T-cell (primary cell): ENCODE measurements at regions not wholly inside any gene's neighbourhood (a gene's known extent, or its start where the extent isn't known, plus 50 kb on each side); places are given as distances from the start of the nearest gene placed in this dataset.
"Not testable (repeated sequence)": the region's sequence is repeated elsewhere in the genome, so short reads cannot be mapped to it uniquely, and the experiment has no call there.

ENCODE experiments used
- ATAC-seq, 4 experiments: fragments of 200-7000 bp in 3 of 4; fragments of 150-1000 bp in 1 of 4; cut with Tn5 transposase; replicated peaks in 1 of 4; 1 replicate in 3 of 4; 2 replicates in 1 of 4; pipeline ENCODE4 v1.10.0; 2021; ENCODE audit warnings: moderate library complexity in 3 of 4, mild to moderate bottlenecking in 2 of 4, moderate number of reproducible peaks in 1 of 4
- CTCF ChIA-PET, 2 donors: fragments of 300-600 bp; sonication (Branson Sonifier 250); formaldehyde crosslinking; loops; one replicate each; lab custom pipeline; 2022; ENCODE audit warnings: antibody characterized with exemption in 2 of 2; lab: Charles Lee
- POLR2A ChIA-PET, 2 donors: fragments of 300-600 bp; sonication (Branson Sonifier 250); formaldehyde crosslinking; loops; one replicate each; lab custom pipeline; 2022; ENCODE audit warnings: antibody characterized with exemption in 2 of 2; lab: Charles Lee
- DNase-seq, 35 experiments: peaks; one replicate each; pipeline versions ENCODE4 v3.0.0 to v3.0.0-alpha.2; 2013 to 2023
- H3K27ac ChIP-seq: one replicate; pipeline ENCODE4 v1.5.1; 2013; ENCODE audit warnings: low read length
- H3K27me3 ChIP-seq, 2 experiments: replicated peaks in 1 of 2; 1 replicate in 1 of 2; 2 replicates in 1 of 2; pipeline versions ENCODE4 v1.6.1 to v1.7.0; 2013; ENCODE audit warnings: low read length in 1 of 2, mixed read lengths in 1 of 2; ENCODE audit not compliant: control insufficient read depth in 2 of 2, insufficient read depth in 2 of 2; ENCODE audit errors: extremely low read depth in 1 of 2
- H3K36me3 ChIP-seq, 2 donors: 1 replicate in 1 of 2; 2 replicates in 1 of 2; pipeline versions ENCODE4 v1.6.1 to v1.7.0; 2013; ENCODE audit warnings: low read length in 1 of 2; ENCODE audit not compliant: control insufficient read depth in 2 of 2, insufficient read depth in 1 of 2; ENCODE audit errors: extremely low read depth in 1 of 2
- H3K4me1 ChIP-seq, 2 experiments: 1 replicate in 1 of 2; 2 replicates in 1 of 2; pipeline versions ENCODE4 v1.6.1 to v1.7.0; 2013; ENCODE audit warnings: low read length in 2 of 2, mixed read lengths in 1 of 2; ENCODE audit not compliant: insufficient read depth in 2 of 2, control insufficient read depth in 1 of 2; ENCODE audit errors: extremely low read depth in 1 of 2
- H3K4me3 ChIP-seq, 2 donors: 1 replicate in 1 of 2; 2 replicates in 1 of 2; pipeline versions ENCODE4 v1.5.1 to v1.7.0; 2013; ENCODE audit warnings: mild to moderate bottlenecking in 2 of 2, low read length in 1 of 2, moderate library complexity in 1 of 2; ENCODE audit not compliant: control insufficient read depth in 1 of 2; ENCODE audit errors: extremely low read depth in 1 of 2
- H3K9me3 ChIP-seq: 2 replicates; pipeline ENCODE4 v1.7.0; 2013
- H3K27ac Mint-ChIP-seq, 2 donors: one replicate each; pipeline ENCODE4 v1.8.0; 2020 to 2021; ENCODE audit warnings: mild to moderate bottlenecking in 2 of 2, mixed read lengths in 2 of 2
- H3K27me3 Mint-ChIP-seq, 2 donors: one replicate each; pipeline ENCODE4 v1.8.0; 2021 to 2022; ENCODE audit warnings: mixed read lengths in 2 of 2
- H3K36me3 Mint-ChIP-seq: one replicate; pipeline ENCODE4 v1.8.0; 2021; ENCODE audit warnings: mixed read lengths
- H3K4me1 Mint-ChIP-seq, 3 donors: one replicate each; pipeline ENCODE4 v1.8.0; 2020 to 2022; ENCODE audit warnings: mixed read lengths in 3 of 3, mild to moderate bottlenecking in 1 of 3
- H3K4me3 Mint-ChIP-seq, 3 donors: one replicate each; pipeline ENCODE4 v1.8.0; 2020 to 2022; ENCODE audit warnings: mild to moderate bottlenecking in 3 of 3, mixed read lengths in 3 of 3, moderate library complexity in 3 of 3
- H3K9me3 Mint-ChIP-seq, 3 donors: one replicate each; pipeline ENCODE4 v1.8.0; 2020 to 2022; ENCODE audit warnings: mixed read lengths in 3 of 3
- WGBS: methylation state at CpG from one replicate; pipeline ENCODE4 v1.1.5; 2013; ENCODE audit warnings: missing lambda C conversion rate; ENCODE audit not compliant: insufficient coverage; 5-methylcytosine and 5-hydroxymethylcytosine counted together

DNA sequence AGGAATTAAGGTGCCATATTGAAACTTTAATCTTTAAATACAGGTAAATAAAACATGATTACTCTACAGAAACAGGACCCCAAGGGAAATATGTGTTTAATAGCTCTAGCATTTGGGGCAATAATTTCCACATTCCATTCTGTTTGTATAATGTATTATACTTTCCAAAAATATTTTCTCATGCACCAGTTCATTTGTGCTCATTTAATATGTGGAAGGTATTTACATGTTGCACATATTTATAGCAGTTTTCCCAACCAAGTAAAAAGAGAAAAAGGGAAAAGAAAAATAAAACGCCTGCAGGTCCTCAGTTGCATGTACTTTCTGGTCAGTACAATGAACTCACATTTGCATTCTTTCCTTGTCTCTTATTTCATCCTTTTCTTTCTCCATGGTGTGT, 129.5 kb upstream of the SULF2 start:
- CTCF ChIA-PET = interaction anchor here in 1 of 2 donors (0.7 kb wide), 1 partner anchor 342 kb away, joined by 3 read pairs; no protein-coding TSS in a partner anchor
- WGBS = no CpG with 5 or more reads among the region's 1 CpG
- Histone ChIP-seq H3K4me3 (no peak overlapping the region), H3K9me3 (no peaks in the 10 kb centered on the region), H3K27me3 (peaks cover 0 to 2% of the 10 kb centered on the region in 2 experiments), H3K4me1 (no peaks in the 10 kb centered on the region), H3K27ac (no peak overlapping the region), H3K36me3 (no peaks in the 10 kb centered on the region)
- Mint-ChIP-seq H3K9me3 (peaks cover 18 to 21% (median 19%) of the 10 kb centered on the region in 3 donors), H3K4me1 (no peaks in the 10 kb centered on the region), H3K4me3 (no peak overlapping the region), H3K27me3 (peaks cover 21 to 27% of the 10 kb centered on the region in 2 donors), H3K27ac (no peak overlapping the region), H3K36me3 (no peaks in the 10 kb centered on the region)
- POLR2A ChIA-PET = no interaction called here
- ATAC-seq (no peak), DNase-seq (no peak)

DNA sequence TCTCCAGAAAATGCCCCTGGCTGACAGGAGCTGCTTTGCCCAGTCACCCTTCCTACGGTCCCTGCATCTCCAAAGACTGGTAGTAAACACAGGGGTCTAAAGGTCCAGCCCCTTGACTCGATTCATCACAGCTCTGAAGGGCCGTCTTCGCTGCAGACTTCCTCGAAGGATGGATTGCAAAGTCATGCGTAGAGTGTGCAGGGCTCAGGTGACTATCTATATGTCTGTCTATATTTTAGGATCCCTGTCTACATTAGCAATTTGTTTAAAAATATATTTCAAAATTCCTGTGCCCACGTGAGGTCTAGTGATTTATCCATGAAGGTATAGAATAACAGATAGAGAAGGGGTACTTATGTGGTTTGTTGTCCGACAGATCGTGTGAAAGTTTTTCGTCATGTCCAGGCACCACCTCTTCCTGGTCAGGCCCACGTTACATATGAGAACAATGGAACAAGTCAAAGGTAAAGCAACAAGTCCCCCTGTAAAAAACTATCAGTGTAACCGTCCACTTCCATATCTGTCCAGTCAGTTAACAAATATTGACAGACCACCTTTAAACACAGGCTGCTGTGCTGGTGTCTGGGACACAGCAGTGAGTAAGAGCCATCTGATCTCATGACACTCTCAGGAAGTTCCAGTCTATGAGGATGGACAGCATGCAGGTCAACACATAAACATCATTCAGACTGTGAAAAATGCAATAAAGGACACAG, 127.7 kb upstream of the SULF2 start:
- H3K27ac Mint-ChIP-seq, H3K4me1 ChIP-seq, H3K4me3 ChIP-seq, H3K4me1 Mint-ChIP-seq, H3K4me3 Mint-ChIP-seq, H3K36me3 ChIP-seq, CTCF ChIA-PET, H3K36me3 Mint-ChIP-seq, DNase-seq, ATAC-seq, POLR2A ChIA-PET, H3K9me3 ChIP-seq, H3K27ac ChIP-seq: not testable (repeated sequence)
- 91% methylated on average over 4 of the region's 12 CpGs for WGBS
- Mint-ChIP-seq H3K27me3 (peaks cover 21 to 27% of the 10 kb centered on the region in 2 donors), H3K9me3 (peaks cover 13 to 18% (median 16%) of the 10 kb centered on the region in 3 donors)
- H3K27me3 ChIP-seq = peaks cover 0 to 13% of the 10 kb centered on the region in 2 experiments

DNA sequence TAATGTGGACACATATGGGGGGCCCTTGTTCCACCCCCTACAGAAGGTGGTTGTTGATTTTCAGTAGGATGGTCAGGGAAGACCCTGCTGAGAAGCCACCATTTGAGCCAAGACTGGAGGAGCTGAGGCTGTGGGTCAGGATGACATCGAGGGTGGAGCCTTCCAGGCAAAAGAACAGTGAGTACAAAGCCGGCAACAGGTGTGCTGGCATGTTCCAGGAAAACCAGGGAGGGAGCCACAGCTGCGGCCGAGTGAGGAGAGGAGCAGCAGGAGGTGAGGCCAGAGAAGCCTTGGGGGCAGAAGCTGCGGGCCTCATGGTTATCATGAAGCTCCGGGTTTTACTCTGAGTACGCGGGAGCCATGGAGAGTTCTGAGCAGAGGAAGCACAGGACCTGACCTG, 126.9 kb upstream of the SULF2 start:
- H3K4me3 Mint-ChIP-seq, DNase-seq, H3K4me1 Mint-ChIP-seq, H3K4me3 ChIP-seq, H3K4me1 ChIP-seq, H3K36me3 Mint-ChIP-seq, POLR2A ChIA-PET, H3K27ac ChIP-seq, H3K36me3 ChIP-seq, ATAC-seq, H3K9me3 ChIP-seq, CTCF ChIA-PET, H3K27ac Mint-ChIP-seq: not testable (repeated sequence)
- 87% methylated on average over 5 of the region's 8 CpGs for WGBS
- peaks cover 0 to 13% of the 10 kb centered on the region in 2 experiments for H3K27me3 ChIP-seq
- Mint-ChIP-seq H3K27me3 (peaks cover 21 to 27% of the 10 kb centered on the region in 2 donors), H3K9me3 (peaks cover 7 to 12% (median 9%) of the 10 kb centered on the region in 3 donors)

DNA sequence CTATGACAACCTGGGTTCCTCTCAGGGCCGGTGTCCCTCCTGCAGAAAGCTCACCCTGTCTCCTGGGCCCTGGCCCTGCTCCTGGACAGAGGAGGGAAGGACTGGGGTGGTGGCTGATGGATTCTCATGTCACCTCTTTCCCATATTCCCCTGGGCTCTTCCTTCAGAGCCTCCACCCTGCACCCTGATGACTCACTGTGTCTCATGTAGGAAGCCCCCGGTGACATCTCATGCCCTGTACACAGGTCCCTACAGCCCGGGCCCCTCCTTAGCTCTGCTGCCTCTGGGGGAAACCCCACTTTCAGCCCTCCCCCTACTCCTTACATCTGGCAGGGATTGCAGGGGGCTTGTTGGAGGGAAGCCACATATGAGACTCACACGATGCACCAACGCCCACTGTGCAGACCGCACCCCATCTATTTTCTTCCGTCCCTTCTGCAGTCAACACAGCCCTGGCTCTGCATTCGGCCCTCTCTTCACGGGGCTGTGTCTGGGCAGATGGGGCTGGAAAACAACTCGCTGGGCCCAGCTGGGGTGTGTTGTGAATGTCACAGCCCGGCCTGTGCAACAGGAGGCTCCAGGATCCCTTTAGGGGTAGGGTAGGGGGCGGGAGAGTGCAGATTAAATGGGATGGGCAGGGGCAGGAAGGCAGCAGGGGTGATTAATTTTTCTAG, 124.6 kb upstream of the SULF2 start:
- CTCF ChIA-PET, POLR2A ChIA-PET: not testable (repeated sequence)

DNA sequence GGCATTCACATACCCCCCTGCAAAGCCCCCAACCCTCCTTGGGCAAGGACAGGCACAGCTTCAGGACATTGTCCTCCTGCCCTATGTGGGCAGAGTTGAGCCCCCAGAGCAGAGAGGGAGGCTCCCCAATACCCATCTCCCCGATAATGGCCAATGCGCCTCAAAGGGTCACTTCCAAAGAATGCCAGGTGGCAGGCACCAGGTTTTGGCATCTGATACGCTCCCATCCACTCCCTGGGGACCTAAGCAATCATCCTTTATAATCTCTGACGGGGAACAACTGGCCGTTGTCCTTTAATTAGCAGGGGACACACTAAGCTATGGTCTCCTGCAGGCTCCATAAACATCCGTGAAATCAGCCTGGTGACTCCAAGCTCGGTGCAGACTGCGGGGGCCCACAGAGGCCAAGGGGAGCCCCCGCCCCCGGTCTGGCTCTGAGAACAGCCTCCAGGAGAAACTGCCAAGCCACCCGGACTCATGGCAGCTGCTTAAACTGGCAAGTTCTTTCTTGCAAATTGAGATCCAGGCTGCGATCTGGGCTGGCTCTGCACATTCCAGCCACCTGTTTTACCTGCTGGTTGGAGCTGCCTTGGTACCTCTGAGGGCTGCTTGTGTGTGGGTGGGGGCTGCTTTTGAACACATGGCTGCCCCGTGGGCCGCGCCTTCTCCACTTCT, 123.2 kb upstream of the SULF2 start:
- H3K27me3 Mint-ChIP-seq = peaks cover 12 to 32% of the 10 kb centered on the region in 2 donors
- H3K4me3 ChIP-seq, H3K36me3 ChIP-seq, H3K9me3 Mint-ChIP-seq, H3K36me3 Mint-ChIP-seq, CTCF ChIA-PET, H3K4me1 Mint-ChIP-seq, H3K27ac ChIP-seq, H3K9me3 ChIP-seq, H3K4me1 ChIP-seq, H3K4me3 Mint-ChIP-seq, DNase-seq, ATAC-seq, H3K27ac Mint-ChIP-seq, POLR2A ChIA-PET: not testable (repeated sequence)
- peaks cover 0 to 11% of the 10 kb centered on the region in 2 experiments for H3K27me3 ChIP-seq
- 70% methylated on average over 12 of the region's 15 CpGs for WGBS

More for the DNA sequence above, 124.6 kb upstream of the SULF2 start:
- not testable (repeated sequence) for ATAC-seq, H3K4me1 ChIP-seq, DNase-seq, H3K9me3 ChIP-seq, H3K4me1 Mint-ChIP-seq, H3K4me3 Mint-ChIP-seq, H3K4me3 ChIP-seq, H3K36me3 Mint-ChIP-seq, H3K27ac Mint-ChIP-seq, H3K36me3 ChIP-seq, H3K27ac ChIP-seq, H3K9me3 Mint-ChIP-seq
- WGBS = 60% methylated on average over 1 of the region's 12 CpGs
- H3K27me3 ChIP-seq = peaks cover 0 to 11% of the 10 kb centered on the region in 2 experiments
- peaks cover 13 to 29% of the 10 kb centered on the region in 2 donors for H3K27me3 Mint-ChIP-seq

DNA sequence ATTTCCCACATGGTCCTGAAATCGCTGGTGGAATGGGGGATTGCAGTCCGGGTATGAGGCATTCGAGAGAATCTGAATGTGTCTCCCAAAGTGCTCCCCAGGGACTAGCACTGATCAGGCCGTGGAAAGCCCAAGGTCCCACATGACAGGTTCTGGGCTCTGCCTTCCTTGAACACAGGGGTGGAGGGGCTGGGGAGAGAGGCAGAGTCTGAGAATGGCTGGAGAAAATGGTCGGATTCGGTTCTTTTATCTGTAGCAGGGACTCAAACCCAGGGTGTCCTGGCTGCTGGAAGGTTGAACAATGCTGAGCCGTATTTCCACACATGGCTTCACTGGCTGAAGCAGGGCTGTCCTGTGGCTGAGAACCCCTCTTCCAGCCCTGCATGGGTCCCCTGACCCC, 122.7 kb upstream of the SULF2 start:
- H3K9me3 Mint-ChIP-seq, H3K36me3 ChIP-seq, POLR2A ChIA-PET, H3K27ac Mint-ChIP-seq, CTCF ChIA-PET, H3K27ac ChIP-seq, ATAC-seq, DNase-seq, H3K4me3 ChIP-seq, H3K4me1 ChIP-seq, H3K4me1 Mint-ChIP-seq, H3K9me3 ChIP-seq, H3K4me3 Mint-ChIP-seq, H3K36me3 Mint-ChIP-seq: not testable (repeated sequence)
- 81% methylated on average over 5 of the region's 7 CpGs for WGBS
- peaks cover 0 to 11% of the 10 kb centered on the region in 2 experiments for H3K27me3 ChIP-seq
- H3K27me3 Mint-ChIP-seq = peaks cover 6 to 28% of the 10 kb centered on the region in 2 donors
